Loucy (cell line): ENCODE measurements at regions not wholly inside any gene's neighbourhood (a gene's known extent, or its start where the extent isn't known, plus 50 kb on each side); places are given as distances from the start of the nearest gene placed in this dataset.

Source experiments
- EZH2phosphoT487 ChIP-seq: fragments of 200-600 bp; IDR thresholded peaks from 2 replicates; pipeline ENCODE4 v1.6.1; 2018; ENCODE audit warnings: antibody characterized with exemption, mild to moderate bottlenecking, moderate library complexity, borderline replicate concordance
- TF ChIP-seq, protein P1 (sequence below): fragments of 200-600 bp; sonication (generic); conservative IDR thresholded peaks from 2 replicates; pipeline ENCODE4 v1.5.1; 2014; ENCODE audit warnings: mild to moderate bottlenecking, antibody characterized with exemption, low read length

DNA sequence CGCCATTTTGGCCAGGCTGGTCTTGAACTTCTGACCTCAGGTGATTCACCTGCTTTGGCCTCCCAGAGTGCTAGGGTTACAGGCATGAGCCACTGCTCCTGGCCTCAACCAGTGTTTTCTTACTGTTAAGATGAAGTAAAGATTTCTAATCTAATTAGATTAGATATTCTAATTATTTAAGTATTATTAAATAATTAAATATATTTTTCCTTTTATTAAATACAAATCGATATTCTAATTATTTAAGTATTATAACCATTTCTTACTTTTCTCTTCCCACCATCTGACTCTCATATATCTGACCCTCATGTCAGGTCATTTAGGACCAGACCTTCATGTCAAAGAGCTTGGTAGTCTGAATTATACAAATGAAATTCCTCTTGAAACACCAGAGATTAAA, 1291.9 kb upstream of the EPHA6 start:
- TF ChIP-seq, protein P1, sequence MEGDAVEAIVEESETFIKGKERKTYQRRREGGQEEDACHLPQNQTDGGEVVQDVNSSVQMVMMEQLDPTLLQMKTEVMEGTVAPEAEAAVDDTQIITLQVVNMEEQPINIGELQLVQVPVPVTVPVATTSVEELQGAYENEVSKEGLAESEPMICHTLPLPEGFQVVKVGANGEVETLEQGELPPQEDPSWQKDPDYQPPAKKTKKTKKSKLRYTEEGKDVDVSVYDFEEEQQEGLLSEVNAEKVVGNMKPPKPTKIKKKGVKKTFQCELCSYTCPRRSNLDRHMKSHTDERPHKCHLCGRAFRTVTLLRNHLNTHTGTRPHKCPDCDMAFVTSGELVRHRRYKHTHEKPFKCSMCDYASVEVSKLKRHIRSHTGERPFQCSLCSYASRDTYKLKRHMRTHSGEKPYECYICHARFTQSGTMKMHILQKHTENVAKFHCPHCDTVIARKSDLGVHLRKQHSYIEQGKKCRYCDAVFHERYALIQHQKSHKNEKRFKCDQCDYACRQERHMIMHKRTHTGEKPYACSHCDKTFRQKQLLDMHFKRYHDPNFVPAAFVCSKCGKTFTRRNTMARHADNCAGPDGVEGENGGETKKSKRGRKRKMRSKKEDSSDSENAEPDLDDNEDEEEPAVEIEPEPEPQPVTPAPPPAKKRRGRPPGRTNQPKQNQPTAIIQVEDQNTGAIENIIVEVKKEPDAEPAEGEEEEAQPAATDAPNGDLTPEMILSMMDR: no peak
- no peak for TF ChIP-seq EZH2phosphoT487
